Endodermal cell (in vitro differentiated cells): ENCODE measurements at regions not wholly inside any gene's neighbourhood (a gene's known extent, or its start where the extent isn't known, plus 50 kb on each side); places are given as distances from the start of the nearest gene placed in this dataset.
"Not testable (repeated sequence)": the region's sequence is repeated elsewhere in the genome, so short reads cannot be mapped to it uniquely, and the experiment has no call there.

Experiments
- DNase-seq: peaks from one replicate; pipeline ENCODE4 v3.0.0-alpha.2; 2017
- H3K27ac ChIP-seq: 2 replicates; pipeline ENCODE4 v1.5.1; 2013; ENCODE audit warnings: mild to moderate bottlenecking, low read depth, low read length, moderate library complexity
- H3K27me3 ChIP-seq: 2 replicates; pipeline ENCODE4 v1.6.1; 2013; ENCODE audit warnings: mild to moderate bottlenecking, low read length, moderate library complexity; ENCODE audit not compliant: insufficient read depth, control insufficient read depth, poor library complexity, severe bottlenecking
- H3K36me3 ChIP-seq: 2 replicates; pipeline ENCODE4 v1.7.0; 2013; ENCODE audit warnings: mild to moderate bottlenecking, low read length, moderate library complexity; ENCODE audit not compliant: control insufficient read depth, insufficient read depth
- H3K4me1 ChIP-seq: one replicate; pipeline ENCODE4 v1.7.0; 2013; ENCODE audit warnings: low read length; ENCODE audit not compliant: control insufficient read depth, insufficient read depth
- H3K4me3 ChIP-seq: 2 replicates; pipeline ENCODE4 v1.5.1; 2013; ENCODE audit warnings: mild to moderate bottlenecking, low read length, moderate library complexity
- H3K9ac ChIP-seq: 2 replicates; pipeline ENCODE4 v1.6.1; 2013; ENCODE audit warnings: mild to moderate bottlenecking, low read length, moderate library complexity; ENCODE audit not compliant: poor library complexity, severe bottlenecking; ENCODE audit errors: extremely low read depth
- H3K9me3 ChIP-seq: 2 replicates; pipeline ENCODE4 v1.6.1; 2013; ENCODE audit warnings: mild to moderate bottlenecking, low read length, moderate library complexity; ENCODE audit not compliant: control insufficient read depth
- H3K27ac Mint-ChIP-seq: 2 replicates; pipeline ENCODE4 v1.8.0; 2020; ENCODE audit warnings: mixed read lengths
- H3K27me3 Mint-ChIP-seq: 2 replicates; pipeline ENCODE4 v1.8.0; 2021; ENCODE audit warnings: mild to moderate bottlenecking, mixed read lengths; ENCODE audit not compliant: insufficient read depth
- H3K36me3 Mint-ChIP-seq: 2 replicates; pipeline ENCODE4 v1.8.0; 2020; ENCODE audit warnings: low read depth, mixed read lengths
- H3K4me1 Mint-ChIP-seq: 2 replicates; pipeline ENCODE4 v1.8.0; 2020; ENCODE audit warnings: mixed read lengths
- H3K4me3 Mint-ChIP-seq: 2 replicates; pipeline ENCODE4 v1.8.0; 2020; ENCODE audit warnings: mild to moderate bottlenecking, moderate library complexity, mixed read lengths
- H3K9me3 Mint-ChIP-seq: 2 replicates; pipeline ENCODE4 v1.8.0; 2020; ENCODE audit warnings: mild to moderate bottlenecking, mixed read lengths
- CTCF ChIP-seq: fragments of 200-600 bp; sonication (generic); conservative IDR thresholded peaks from 2 replicates; pipeline ENCODE4 v1.5.0; 2021; ENCODE audit warnings: antibody characterized with exemption, mild to moderate bottlenecking
- WGBS, 2 experiments: methylation state at CpG; one replicate each; pipeline versions ENCODE4 v1.1.5 to v1.1.7; 2013; ENCODE audit warnings: missing lambda C conversion rate in 2 of 2, mixed read lengths in 1 of 2; ENCODE audit not compliant: insufficient coverage in 1 of 2, insufficient read length in 1 of 2; 5-methylcytosine and 5-hydroxymethylcytosine counted together

- H3K4me1 ChIP-seq, result no peaks in the 10 kb centered on the region
- 92% methylated on average over 8 to 10 of the region's 10 CpGs for WGBS, 2 experiments
- H3K27me3 ChIP-seq, result no peaks in the 10 kb centered on the region
- Mint-ChIP-seq H3K4me1 (peaks cover 7% of the 10 kb centered on the region), H3K4me3 (no peak overlapping the region), H3K36me3 (no peaks in the 10 kb centered on the region), H3K27ac (no peak overlapping the region), H3K27me3 (peaks cover 2% of the 10 kb centered on the region), H3K9me3 (no peaks in the 10 kb centered on the region)
- TF ChIP-seq CTCF, result no peak
- no peak overlapping the region for H3K27ac ChIP-seq
- DNase-seq, result peak; percentile 36
- no peaks in the 10 kb centered on the region for H3K36me3 ChIP-seq
- H3K4me3 ChIP-seq, result no peak overlapping the region
- no peaks in the 10 kb centered on the region for H3K9me3 ChIP-seq
- H3K9ac ChIP-seq, result no peak overlapping the region
These were observed 125.0 kb downstream of the URI1 start for GRCh38 chr19:30066781-30067759.

- H3K27me3 Mint-ChIP-seq, result not testable (repeated sequence)
These were observed 126.0 kb downstream of the URI1 start for GRCh38 chr19:30067956-30068506.

GRCh38 chr19:30068528-30069395 lies 126.7 kb downstream of the URI1 start:
- Histone ChIP-seq H3K36me3 (no peaks in the 10 kb centered on the region), H3K27me3 (no peaks in the 10 kb centered on the region), H3K4me3 (no peak overlapping the region), H3K9ac (no peak overlapping the region), H3K4me1 (no peaks in the 10 kb centered on the region), H3K9me3 (no peaks in the 10 kb centered on the region), H3K27ac (no peak overlapping the region)
- no peak overlapping the region for H3K27ac Mint-ChIP-seq
- no peaks in the 10 kb centered on the region for H3K36me3 Mint-ChIP-seq
- H3K4me1 Mint-ChIP-seq, result peaks cover 9% of the 10 kb centered on the region
- H3K4me3 Mint-ChIP-seq, result no peak overlapping the region
- no peaks in the 10 kb centered on the region for H3K9me3 Mint-ChIP-seq
- DNase-seq, result peak; percentile 24
- WGBS, 2 experiments, result 78% methylated on average over 2 of the region's 2 CpGs; no CpG with 5 or more reads in 1 of the 2 experiments
- H3K27me3 Mint-ChIP-seq, result peaks cover 2% of the 10 kb centered on the region
- TF ChIP-seq CTCF, result no peak

More at GRCh38 chr19:30067956-30068506, 126.0 kb downstream of the URI1 start:
- H3K27me3 ChIP-seq, H3K9me3 Mint-ChIP-seq, H3K36me3 ChIP-seq, H3K36me3 Mint-ChIP-seq, H3K27ac ChIP-seq, H3K4me1 Mint-ChIP-seq, H3K4me3 ChIP-seq, H3K9me3 ChIP-seq, H3K4me1 ChIP-seq, DNase-seq, H3K9ac ChIP-seq, H3K4me3 Mint-ChIP-seq, H3K27ac Mint-ChIP-seq: not testable (repeated sequence)
- WGBS, 2 experiments, result 62 to 94% methylated on average over 2 of the region's 2 CpGs
